ENCODE measurements at regions not wholly inside any gene's neighbourhood (a gene's known extent, or its start where the extent isn't known, plus 50 kb on each side); places are given as distances from the start of the nearest gene placed in this dataset.

- TF ChIP-seq SUZ12 (IDR thresholded peaks at IDR 0.05; ENCODE audit: extremely low read depth, insufficient read depth, insufficient read length) (no peak), YY1 (IDR thresholded peaks at IDR 0.05; ENCODE audit: insufficient read depth, insufficient read length) (no peak), ZNF274 (IDR thresholded peaks at IDR 0.05; ENCODE audit: low read depth, low read length) (no peak)
These were observed 208.0 kb downstream of the TDRD15 start for GRCh38 chr2:21331625-21332370.
